ENCODE measurements at regions not wholly inside any gene's neighbourhood (a gene's known extent, or its start where the extent isn't known, plus 50 kb on each side); places are given as distances from the start of the nearest gene placed in this dataset.

GRCh38 chr2:142668420-142668819 is 209.0 kb upstream of the KYNU start:
- H3K27ac ChIP-seq (ENCODE audit: insufficient read depth, low read length, poor library complexity, severe bottlenecking), result no peak overlapping the region
- no peak overlapping the region for H3K4me3 Mint-ChIP-seq
- H3K36me3 Mint-ChIP-seq, result no peaks in the 10 kb centered on the region
- no peaks in the 10 kb centered on the region for H3K36me3 ChIP-seq (ENCODE audit: control insufficient read depth, insufficient read depth, low read length)
- H3K4me3 ChIP-seq (ENCODE audit: low read depth, low read length), result no peak overlapping the region
- no peaks in the 10 kb centered on the region for H3K9me3 ChIP-seq (ENCODE audit: control insufficient read depth in 2 of 2, low read length in 2 of 2)
- DNase-seq (no peak), ATAC-seq (ENCODE audit: low read depth in 2 of 2) (no peak)
- H3K4me1 Mint-ChIP-seq, result no peaks in the 10 kb centered on the region
- H3K9me3 Mint-ChIP-seq, result peaks cover 0 to 7% (median 1%) of the 10 kb centered on the region in 7 donors
- no peaks in the 10 kb centered on the region for H3K4me1 ChIP-seq (ENCODE audit: control insufficient read depth, insufficient read depth, low read length, poor library complexity, severe bottlenecking)
- no peaks in the 10 kb centered on the region for H3K27me3 Mint-ChIP-seq
- H3K27me3 ChIP-seq (ENCODE audit: control insufficient read depth, insufficient read depth, low read length), result no peaks in the 10 kb centered on the region
- no peak overlapping the region for H3K27ac Mint-ChIP-seq

GRCh38 chr2:142665241-142665640 is 212.2 kb upstream of the KYNU start:
- Histone ChIP-seq H3K36me3 (ENCODE audit: control insufficient read depth, insufficient read depth, low read length) (no peaks in the 10 kb centered on the region), H3K27me3 (ENCODE audit: control insufficient read depth, insufficient read depth, low read length) (no peaks in the 10 kb centered on the region), H3K4me1 (ENCODE audit: control insufficient read depth, insufficient read depth, low read length, poor library complexity, severe bottlenecking) (no peaks in the 10 kb centered on the region), H3K9me3 (ENCODE audit: control insufficient read depth in 2 of 2, low read length in 2 of 2) (no peaks in the 10 kb centered on the region), H3K27ac (ENCODE audit: insufficient read depth, low read length, poor library complexity, severe bottlenecking) (no peak overlapping the region), H3K4me3 (ENCODE audit: low read depth, low read length) (no peak overlapping the region)
- Mint-ChIP-seq H3K27ac (no peak overlapping the region), H3K27me3 (no peaks in the 10 kb centered on the region), H3K36me3 (no peaks in the 10 kb centered on the region), H3K4me3 (no peak overlapping the region), H3K9me3 (peaks cover 0 to 5% (median 0%) of the 10 kb centered on the region in 7 donors), H3K4me1 (no peaks in the 10 kb centered on the region)
- ATAC-seq (ENCODE audit: low read depth in 2 of 2) (no peak), DNase-seq (no peak)

GRCh38 chr2:142650601-142651000 is 226.9 kb upstream of the KYNU start:
- Histone ChIP-seq H3K4me3 (ENCODE audit: low read depth, low read length) (no peak overlapping the region), H3K27me3 (ENCODE audit: control insufficient read depth, insufficient read depth, low read length) (no peaks in the 10 kb centered on the region), H3K9me3 (ENCODE audit: control insufficient read depth in 2 of 2, low read length in 2 of 2) (peaks cover 0 to 1% of the 10 kb centered on the region in 2 experiments), H3K4me1 (ENCODE audit: control insufficient read depth, insufficient read depth, low read length, poor library complexity, severe bottlenecking) (no peaks in the 10 kb centered on the region), H3K27ac (ENCODE audit: insufficient read depth, low read length, poor library complexity, severe bottlenecking) (no peak overlapping the region), H3K36me3 (ENCODE audit: control insufficient read depth, insufficient read depth, low read length) (no peaks in the 10 kb centered on the region)
- Mint-ChIP-seq H3K4me3 (no peak overlapping the region), H3K27me3 (no peaks in the 10 kb centered on the region), H3K4me1 (no peaks in the 10 kb centered on the region), H3K36me3 (no peaks in the 10 kb centered on the region), H3K27ac (no peak overlapping the region), H3K9me3 (peaks cover 1 to 14% (median 5%) of the 10 kb centered on the region in 7 donors)
- ATAC-seq (ENCODE audit: low read depth in 2 of 2) (no peak), DNase-seq (no peak)

DNA sequence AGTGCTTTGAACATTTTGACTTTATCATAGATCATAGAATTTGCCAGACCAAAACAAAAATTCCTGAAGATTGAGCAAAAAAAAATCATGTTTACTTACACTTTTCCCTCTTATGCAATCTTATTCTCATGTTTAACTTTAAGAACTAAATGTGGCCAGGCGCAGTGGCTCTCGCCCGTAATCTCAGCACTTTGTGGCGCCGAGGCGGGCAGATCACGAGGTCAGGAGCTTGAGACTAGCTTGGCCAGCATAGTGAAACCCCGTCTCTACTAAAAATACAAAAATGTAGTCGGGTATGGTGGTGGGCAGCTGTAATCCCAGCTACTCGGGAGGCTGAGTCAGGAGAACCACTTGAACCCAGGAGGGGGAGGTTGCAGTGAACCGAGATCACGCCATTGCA is 227.9 kb upstream of the KYNU start:
- H3K4me1 ChIP-seq (ENCODE audit: control insufficient read depth, insufficient read depth, low read length, poor library complexity, severe bottlenecking), result no peaks in the 10 kb centered on the region

GRCh38 chr2:142642650-142643049 is 234.8 kb upstream of the KYNU start:
- DNase-seq (no peak), ATAC-seq (ENCODE audit: low read depth in 2 of 2) (no peak)
- no peaks in the 10 kb centered on the region for H3K36me3 Mint-ChIP-seq
- no peak overlapping the region for H3K4me3 Mint-ChIP-seq
- H3K4me1 ChIP-seq (ENCODE audit: control insufficient read depth, insufficient read depth, low read length, poor library complexity, severe bottlenecking), result no peaks in the 10 kb centered on the region
- no peaks in the 10 kb centered on the region for H3K27me3 Mint-ChIP-seq
- peaks cover 0 to 3% of the 10 kb centered on the region in 2 experiments for H3K9me3 ChIP-seq (ENCODE audit: control insufficient read depth in 2 of 2, low read length in 2 of 2)
- no peak overlapping the region for H3K27ac ChIP-seq (ENCODE audit: insufficient read depth, low read length, poor library complexity, severe bottlenecking)
- no peaks in the 10 kb centered on the region for H3K4me1 Mint-ChIP-seq
- no peaks in the 10 kb centered on the region for H3K27me3 ChIP-seq (ENCODE audit: control insufficient read depth, insufficient read depth, low read length)
- peaks cover 0 to 21% (median 1%) of the 10 kb centered on the region in 7 donors for H3K9me3 Mint-ChIP-seq
- no peak overlapping the region for H3K27ac Mint-ChIP-seq
- H3K4me3 ChIP-seq (ENCODE audit: low read depth, low read length), result no peak overlapping the region
- H3K36me3 ChIP-seq (ENCODE audit: control insufficient read depth, insufficient read depth, low read length), result no peaks in the 10 kb centered on the region

More for the DNA sequence above, 227.9 kb upstream of the KYNU start:
- Mint-ChIP-seq H3K9me3 (peaks cover 0 to 24% (median 3%) of the 10 kb centered on the region in 7 donors), H3K27me3 (no peaks in the 10 kb centered on the region), H3K4me3 (no peak overlapping the region), H3K36me3 (no peaks in the 10 kb centered on the region), H3K4me1 (no peaks in the 10 kb centered on the region), H3K27ac (no peak overlapping the region)
- Histone ChIP-seq H3K4me3 (ENCODE audit: low read depth, low read length) (no peak overlapping the region), H3K36me3 (ENCODE audit: control insufficient read depth, insufficient read depth, low read length) (no peaks in the 10 kb centered on the region), H3K9me3 (ENCODE audit: control insufficient read depth in 2 of 2, low read length in 2 of 2) (peaks cover 0 to 1% of the 10 kb centered on the region in 2 experiments), H3K27me3 (ENCODE audit: control insufficient read depth, insufficient read depth, low read length) (no peaks in the 10 kb centered on the region), H3K27ac (ENCODE audit: insufficient read depth, low read length, poor library complexity, severe bottlenecking) (no peak overlapping the region)
- ATAC-seq (ENCODE audit: low read depth in 2 of 2) (no peak), DNase-seq (no peak)

DNA sequence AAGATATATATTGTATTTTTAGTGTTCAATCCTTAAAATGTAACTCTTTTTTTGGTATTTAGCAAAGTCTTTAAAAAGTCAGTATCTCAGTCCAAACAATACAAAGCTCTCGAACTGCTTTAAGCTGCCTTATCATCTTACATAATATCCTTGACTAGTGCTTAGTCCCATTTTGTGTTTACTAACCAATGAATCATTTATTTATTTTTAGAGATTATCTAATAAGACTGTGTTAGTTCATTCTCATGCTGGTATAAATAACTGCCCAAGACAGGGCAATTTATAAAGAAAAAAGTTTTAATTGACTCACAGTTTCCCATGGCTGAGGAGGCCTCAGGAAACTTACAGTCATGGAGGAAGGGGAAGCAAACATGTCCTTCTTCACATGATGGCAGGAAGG is 248.3 kb upstream of the KYNU start:
- no peak for DNase-seq
- Mint-ChIP-seq H3K9me3 (peaks cover 0 to 21% (median 3%) of the 10 kb centered on the region in 7 donors), H3K27ac (no peak overlapping the region), H3K4me3 (no peak overlapping the region), H3K4me1 (no peaks in the 10 kb centered on the region), H3K36me3 (no peaks in the 10 kb centered on the region), H3K27me3 (no peaks in the 10 kb centered on the region)
- no peak overlapping the region for H3K27ac ChIP-seq (ENCODE audit: insufficient read depth, low read length, poor library complexity, severe bottlenecking)
- no peaks in the 10 kb centered on the region for H3K4me1 ChIP-seq (ENCODE audit: control insufficient read depth, insufficient read depth, low read length, poor library complexity, severe bottlenecking)
- no peak for ATAC-seq (ENCODE audit: low read depth in 2 of 2)
- no peaks in the 10 kb centered on the region for H3K27me3 ChIP-seq (ENCODE audit: control insufficient read depth, insufficient read depth, low read length)
- H3K9me3 ChIP-seq (ENCODE audit: control insufficient read depth in 2 of 2, low read length in 2 of 2), result no peaks in the 10 kb centered on the region
- no peaks in the 10 kb centered on the region for H3K36me3 ChIP-seq (ENCODE audit: control insufficient read depth, insufficient read depth, low read length)
- no peak overlapping the region for H3K4me3 ChIP-seq (ENCODE audit: low read depth, low read length)

DNA sequence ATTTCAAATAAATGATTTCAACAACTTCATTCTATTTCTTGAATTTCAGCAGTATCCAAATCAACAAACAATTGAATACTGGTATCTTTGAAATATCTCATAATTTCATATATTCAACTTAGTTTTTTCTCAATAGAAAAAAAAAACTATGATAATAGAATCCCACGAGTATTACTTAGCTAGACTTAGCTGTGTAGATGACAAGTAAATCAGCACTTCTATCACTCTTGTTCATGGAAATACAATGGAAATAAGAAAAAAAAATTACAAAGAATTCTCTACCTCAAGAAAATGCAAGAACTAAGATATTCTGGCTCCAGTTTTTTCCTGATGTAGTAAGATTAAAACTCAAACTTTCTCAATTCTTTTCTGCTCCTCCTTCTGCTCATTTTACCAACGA is 256.2 kb upstream of the KYNU start:
- no peaks in the 10 kb centered on the region for H3K36me3 ChIP-seq (ENCODE audit: control insufficient read depth, insufficient read depth, low read length)
- H3K4me1 ChIP-seq (ENCODE audit: control insufficient read depth, insufficient read depth, low read length, poor library complexity, severe bottlenecking), result no peaks in the 10 kb centered on the region
- Mint-ChIP-seq H3K27me3 (peaks cover 6% of the 10 kb centered on the region), H3K4me1 (no peaks in the 10 kb centered on the region), H3K27ac (no peak overlapping the region), H3K36me3 (no peaks in the 10 kb centered on the region), H3K9me3 (peaks cover 0 to 5% (median 0%) of the 10 kb centered on the region in 7 donors), H3K4me3 (no peak overlapping the region)
- no peak for DNase-seq
- no peaks in the 10 kb centered on the region for H3K9me3 ChIP-seq (ENCODE audit: control insufficient read depth in 2 of 2, low read length in 2 of 2)
- no peaks in the 10 kb centered on the region for H3K27me3 ChIP-seq (ENCODE audit: control insufficient read depth, insufficient read depth, low read length)
- H3K4me3 ChIP-seq (ENCODE audit: low read depth, low read length), result no peak overlapping the region
- no peak overlapping the region for H3K27ac ChIP-seq (ENCODE audit: insufficient read depth, low read length, poor library complexity, severe bottlenecking)
- no peak for ATAC-seq (ENCODE audit: low read depth in 2 of 2)

- Histone ChIP-seq H3K4me1 (ENCODE audit: control insufficient read depth, insufficient read depth, low read length, poor library complexity, severe bottlenecking) (no peaks in the 10 kb centered on the region), H3K27me3 (ENCODE audit: control insufficient read depth, insufficient read depth, low read length) (no peaks in the 10 kb centered on the region), H3K4me3 (ENCODE audit: low read depth, low read length) (no peak overlapping the region), H3K27ac (ENCODE audit: insufficient read depth, low read length, poor library complexity, severe bottlenecking) (no peak overlapping the region), H3K36me3 (ENCODE audit: control insufficient read depth, insufficient read depth, low read length) (no peaks in the 10 kb centered on the region), H3K9me3 (ENCODE audit: control insufficient read depth in 2 of 2, low read length in 2 of 2) (no peaks in the 10 kb centered on the region)
- Mint-ChIP-seq H3K27me3 (peaks cover 6% of the 10 kb centered on the region), H3K4me1 (no peaks in the 10 kb centered on the region), H3K4me3 (no peak overlapping the region), H3K9me3 (peaks cover 0 to 7% (median 0%) of the 10 kb centered on the region in 7 donors), H3K27ac (no peak overlapping the region), H3K36me3 (no peaks in the 10 kb centered on the region)
- no peak for DNase-seq
- no peak for ATAC-seq (ENCODE audit: low read depth in 2 of 2)
Observed at GRCh38 chr2:142617461-142617860, 260.0 kb upstream of the KYNU start.

Data from CD4-positive, CD25-positive, alpha-beta regulatory T cell (primary cell).